PC-3 (cell line): ENCODE measurements at regions not wholly inside any gene's neighbourhood (a gene's known extent, or its start where the extent isn't known, plus 50 kb on each side); places are given as distances from the start of the nearest gene placed in this dataset.
"Not testable (repeated sequence)": the region's sequence is repeated elsewhere in the genome, so short reads cannot be mapped to it uniquely, and the experiment has no call there.

Experiments used
- ATAC-seq: fragments of 200-7000 bp; cut with Tn5 transposase; 2 replicates; pipeline ENCODE4 v1.9.1; 2020; ENCODE audit warnings: mild to moderate bottlenecking, moderate library complexity
- BruUV-seq: library from RNA; stranded (reverse); fragments of 400-500 nt; replicated peaks from 2 replicates; lab custom pipeline; 2021; lab: Mats Ljungman, UMichigan
- CTCF ChIA-PET: fragments of 300-600 bp; sonication (Branson Sonifier 250); formaldehyde crosslinking; loops from one replicate; lab custom pipeline; 2022; ENCODE audit warnings: antibody characterized with exemption; lab: Charles Lee
- POLR2A ChIA-PET: fragments of 300-600 bp; sonication (Branson Sonifier 250); formaldehyde crosslinking; loops from one replicate; lab custom pipeline; 2022; ENCODE audit warnings: antibody characterized with exemption; ENCODE audit not compliant: unreplicated experiment; lab: Charles Lee
- DNase-seq: peaks from one replicate; pipeline ENCODE4 v3.0.0-alpha.2; 2015
- H2AFZ ChIP-seq: fragments of 300-600 bp; sonication (generic); 2 replicates; pipeline ENCODE4 v1.6.0; 2016; ENCODE audit warnings: antibody characterized with exemption, low read length
- H3F3A ChIP-seq: fragments of 300-600 bp; sonication (generic); one replicate; pipeline ENCODE4 v1.6.0; 2017; ENCODE audit warnings: antibody characterized with exemption, low read length, control low read depth, mild to moderate bottlenecking; ENCODE audit not compliant: unreplicated experiment
- H3K27ac ChIP-seq: fragments of 300-600 bp; sonication (generic); 2 replicates; pipeline ENCODE4 v1.5.1; 2016; ENCODE audit warnings: mild to moderate bottlenecking, low read length
- H3K27me3 ChIP-seq: fragments of 300-600 bp; sonication (generic); 2 replicates; pipeline ENCODE4 v1.6.1; 2016; ENCODE audit warnings: low read length, mixed read lengths
- H3K36me3 ChIP-seq: fragments of 300-600 bp; sonication (generic); 2 replicates; pipeline ENCODE4 v1.6.1; 2016; ENCODE audit warnings: low read depth, mixed run types, low read length, mixed read lengths
- H3K4me1 ChIP-seq: fragments of 300-600 bp; sonication (generic); 2 replicates; pipeline ENCODE4 v1.5.1; 2016; ENCODE audit warnings: low read length; ENCODE audit not compliant: insufficient read depth
- H3K4me2 ChIP-seq: fragments of 300-600 bp; sonication (generic); 2 replicates; pipeline ENCODE4 v1.6.0; 2016; ENCODE audit warnings: low read length
- H3K4me3 ChIP-seq: fragments of 300-600 bp; sonication (generic); 2 replicates; pipeline ENCODE4 v1.5.1; 2016; ENCODE audit warnings: mild to moderate bottlenecking, low read length, mixed read lengths
- H3K79me2 ChIP-seq: fragments of 300-600 bp; sonication (generic); 2 replicates; pipeline ENCODE4 v1.6.1; 2017; ENCODE audit warnings: low read length, mixed read lengths
- H3K9ac ChIP-seq: fragments of 300-600 bp; sonication (generic); 2 replicates; pipeline ENCODE4 v1.6.0; 2016; ENCODE audit warnings: mild to moderate bottlenecking, low read length
- H3K9me2 ChIP-seq: fragments of 300-600 bp; sonication (generic); replicated peaks from 2 replicates; pipeline ENCODE4 v1.6.1; 2016; ENCODE audit warnings: mixed run types, low read length, mixed read lengths
- H3K9me3 ChIP-seq: fragments of 300-600 bp; sonication (generic); 2 replicates; pipeline ENCODE4 v1.6.1; 2016; ENCODE audit warnings: low read length, mixed read lengths
- H4K20me1 ChIP-seq: fragments of 300-600 bp; sonication (generic); 2 replicates; pipeline ENCODE4 v1.6.1; 2016; ENCODE audit warnings: low read length, mixed read lengths
- CTCF ChIP-seq: fragments of 300-600 bp; sonication (generic); conservative IDR thresholded peaks from 2 replicates; pipeline ENCODE4 v1.5.1; 2017; ENCODE audit warnings: antibody characterized with exemption, low read depth, mild to moderate bottlenecking, low read length
- EZH2 ChIP-seq: fragments of 300-600 bp; sonication (generic); IDR thresholded peaks from one replicate; pipeline ENCODE4 v1.6.1; 2017; ENCODE audit warnings: antibody characterized with exemption, mild to moderate bottlenecking, low read length; ENCODE audit not compliant: unreplicated experiment
- EZH2phosphoT487 ChIP-seq: fragments of 300-600 bp; sonication (generic); IDR thresholded peaks from 2 replicates; pipeline ENCODE4 v1.6.1; 2018; ENCODE audit warnings: mild to moderate bottlenecking, antibody characterized with exemption, low read length, borderline replicate concordance
- intact Hi-C: fragments of 100-400 bp; cut with micrococcal nuclease; formaldehyde crosslinking; loops from 2 replicates; pipeline ENCODE4 v1.9.0; 2023

GRCh38 chr2:216980510-216980909, 120.6 kb upstream of the TNP1 start:
- H3K9me3 ChIP-seq, CTCF ChIA-PET, DNase-seq, H3K27me3 ChIP-seq, ATAC-seq, H3K4me1 ChIP-seq, H3K36me3 ChIP-seq, H3K9me2 ChIP-seq, H4K20me1 ChIP-seq, H3K4me3 ChIP-seq, H3K79me2 ChIP-seq, H3F3A ChIP-seq, POLR2A ChIA-PET, H3K4me2 ChIP-seq, BruUV-seq, H2AFZ ChIP-seq, intact Hi-C loops, H3K27ac ChIP-seq, H3K9ac ChIP-seq: not testable (repeated sequence)

DNA sequence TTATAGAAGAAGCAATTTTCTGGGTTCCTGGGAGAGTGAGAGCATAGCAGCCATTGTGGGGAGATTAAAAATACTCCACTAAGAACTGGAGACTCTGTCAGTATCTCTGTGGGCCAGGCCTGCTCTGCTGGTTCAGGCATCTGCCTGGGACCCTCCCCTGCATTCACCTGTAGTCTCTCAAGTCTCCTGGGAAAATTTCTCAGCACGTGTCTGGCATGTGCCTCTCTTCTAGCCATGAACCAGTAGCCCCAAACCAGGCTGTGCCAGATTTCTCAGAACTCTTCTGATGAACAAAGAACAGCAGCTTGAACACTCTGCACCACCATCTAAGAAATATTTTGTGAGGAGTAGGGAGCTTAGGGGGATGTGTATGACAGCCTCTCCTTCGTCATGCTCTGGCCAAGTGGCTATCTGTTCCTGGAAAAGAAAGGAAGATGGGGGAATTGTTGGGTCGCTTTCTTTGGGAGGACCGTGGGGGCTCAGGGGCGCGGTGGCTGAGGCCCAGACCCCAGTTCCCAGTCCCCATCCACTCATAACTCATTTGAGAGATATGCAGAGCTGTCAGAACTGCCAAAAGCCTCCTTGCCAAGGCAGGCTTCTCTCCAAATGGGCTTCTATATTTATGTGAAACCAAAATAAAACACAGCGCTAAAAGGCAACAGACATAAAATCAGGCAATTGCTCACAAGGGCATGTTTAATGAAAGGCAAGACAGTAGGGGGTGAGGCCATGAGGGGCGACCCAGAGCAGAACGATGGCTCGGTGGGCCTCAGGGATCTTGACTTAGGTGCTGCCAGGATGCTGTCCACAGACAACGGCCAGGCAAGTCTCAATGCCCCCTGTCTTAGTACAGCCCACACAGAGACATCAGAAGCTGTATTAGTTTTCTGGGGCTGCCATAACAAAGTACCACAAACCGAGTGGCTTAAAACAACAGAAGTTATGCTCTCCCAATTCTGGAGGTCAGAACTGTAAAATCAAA, 114.7 kb upstream of the TNP1 start:
- CTCF ChIA-PET, result no interaction called here
- POLR2A ChIA-PET, result no interaction called here
- BruUV-seq, result no TSS peak
- no peak overlapping the region for H3K9ac ChIP-seq
- H2AFZ ChIP-seq, result no peak overlapping the region
- no peak for DNase-seq
- no peaks in the 10 kb centered on the region for H3K27me3 ChIP-seq
- H3K36me3 ChIP-seq, result no peaks in the 10 kb centered on the region
- no peaks in the 10 kb centered on the region for H3K9me3 ChIP-seq
- H3F3A ChIP-seq, result no peaks in the 10 kb centered on the region
- H3K4me1 ChIP-seq, result no peaks in the 10 kb centered on the region
- H3K4me2 ChIP-seq, result no peak overlapping the region
- no peak for ATAC-seq
- no peak overlapping the region for H3K27ac ChIP-seq
- TF ChIP-seq EZH2phosphoT487 (no peak), CTCF (no peak), EZH2 (no peak)
- no peaks in the 10 kb centered on the region for H3K79me2 ChIP-seq
- H3K4me3 ChIP-seq, result no peak overlapping the region
- H3K9me2 ChIP-seq, result no peaks in the 10 kb centered on the region
- intact Hi-C loops, result no loop called here
- no peaks in the 10 kb centered on the region for H4K20me1 ChIP-seq

DNA sequence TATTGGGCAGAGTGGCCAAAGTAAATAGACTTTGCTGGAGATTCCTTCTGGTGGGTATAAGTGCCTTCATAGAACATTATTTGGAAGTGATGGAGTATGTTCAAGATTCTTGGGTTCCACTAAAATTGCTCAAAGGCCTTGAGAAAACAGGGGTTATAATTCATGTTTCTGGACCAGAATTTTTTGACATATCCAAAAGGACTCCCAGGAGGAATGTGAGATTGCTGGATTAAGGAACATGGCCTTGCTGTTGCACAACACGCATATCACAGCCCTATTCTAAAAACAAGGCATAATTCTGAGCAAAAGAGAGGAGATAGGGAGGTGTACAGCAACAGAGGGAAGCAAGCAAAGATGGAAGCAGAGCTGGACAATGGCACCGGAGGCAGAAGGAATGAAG, 111.7 kb upstream of the TNP1 start:
- DNase-seq, result no peak
- ATAC-seq, result no peak
- Histone ChIP-seq H3K9ac (no peak overlapping the region), H3K9me2 (no peaks in the 10 kb centered on the region), H3K4me1 (no peaks in the 10 kb centered on the region), H3F3A (no peaks in the 10 kb centered on the region), H3K4me2 (no peak overlapping the region), H3K4me3 (no peak overlapping the region), H3K27ac (no peak overlapping the region), H3K36me3 (no peaks in the 10 kb centered on the region), H3K79me2 (no peaks in the 10 kb centered on the region), H2AFZ (no peak overlapping the region), H4K20me1 (no peaks in the 10 kb centered on the region), H3K27me3 (no peaks in the 10 kb centered on the region), H3K9me3 (no peaks in the 10 kb centered on the region)
- intact Hi-C loops, result no loop called here
- TF ChIP-seq EZH2 (no peak), CTCF (no peak), EZH2phosphoT487 (no peak)
- POLR2A ChIA-PET, result no interaction called here
- CTCF ChIA-PET, result no interaction called here
- BruUV-seq, result no TSS peak
